T-helper 2 cell treated with Interferon-gamma antibody and Interleukin-4, amounts not matched to agents 100 ng/mL and 5 ng/mL, for 36 hours (primary cell): ENCODE measurements at regions not wholly inside any gene's neighbourhood (a gene's known extent, or its start where the extent isn't known, plus 50 kb on each side); places are given as distances from the start of the nearest gene placed in this dataset.
"Not testable (repeated sequence)": the region's sequence is repeated elsewhere in the genome, so short reads cannot be mapped to it uniquely, and the experiment has no call there.

Experiments
- intact Hi-C: fragments of 100-400 bp; cut with micrococcal nuclease; formaldehyde crosslinking; loops from one replicate; pipeline ENCODE4 v1.15.1; 2023

- intact Hi-C loops, result no loop called here
These were observed 51.2 kb upstream of the RDX start for GRCh38 chr11:110347660-110348059.

- intact Hi-C loops, result loop anchor here (1.0 kb wide), 2 partner anchors 21 to 54 kb away; no protein-coding TSS in a partner anchor
These were observed 53.0 kb upstream of the RDX start for GRCh38 chr11:110349138-110349996.

DNA sequence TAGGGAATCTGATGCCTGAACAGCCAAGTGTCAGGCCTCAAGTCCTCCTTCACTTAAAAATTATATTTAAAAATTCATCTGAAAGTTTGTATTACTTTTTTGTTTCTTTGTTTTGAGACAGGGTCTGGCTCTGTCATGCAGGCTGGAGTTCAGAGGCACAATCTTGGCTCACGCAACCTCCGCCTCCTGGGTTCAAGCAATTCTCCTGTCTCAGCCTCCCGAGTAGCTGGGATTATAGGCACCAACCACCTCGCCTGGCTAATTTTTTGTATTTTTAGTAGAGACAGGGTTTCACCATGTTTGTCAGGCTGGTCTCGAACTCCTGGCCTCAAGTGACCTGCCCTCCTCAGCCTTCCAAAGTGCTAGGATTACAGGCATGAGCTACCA lies 53.6 kb upstream of the RDX start:
- intact Hi-C loops, result loop anchor here (1.0 kb wide), 2 partner anchors 22 to 55 kb away; no protein-coding TSS in a partner anchor

DNA sequence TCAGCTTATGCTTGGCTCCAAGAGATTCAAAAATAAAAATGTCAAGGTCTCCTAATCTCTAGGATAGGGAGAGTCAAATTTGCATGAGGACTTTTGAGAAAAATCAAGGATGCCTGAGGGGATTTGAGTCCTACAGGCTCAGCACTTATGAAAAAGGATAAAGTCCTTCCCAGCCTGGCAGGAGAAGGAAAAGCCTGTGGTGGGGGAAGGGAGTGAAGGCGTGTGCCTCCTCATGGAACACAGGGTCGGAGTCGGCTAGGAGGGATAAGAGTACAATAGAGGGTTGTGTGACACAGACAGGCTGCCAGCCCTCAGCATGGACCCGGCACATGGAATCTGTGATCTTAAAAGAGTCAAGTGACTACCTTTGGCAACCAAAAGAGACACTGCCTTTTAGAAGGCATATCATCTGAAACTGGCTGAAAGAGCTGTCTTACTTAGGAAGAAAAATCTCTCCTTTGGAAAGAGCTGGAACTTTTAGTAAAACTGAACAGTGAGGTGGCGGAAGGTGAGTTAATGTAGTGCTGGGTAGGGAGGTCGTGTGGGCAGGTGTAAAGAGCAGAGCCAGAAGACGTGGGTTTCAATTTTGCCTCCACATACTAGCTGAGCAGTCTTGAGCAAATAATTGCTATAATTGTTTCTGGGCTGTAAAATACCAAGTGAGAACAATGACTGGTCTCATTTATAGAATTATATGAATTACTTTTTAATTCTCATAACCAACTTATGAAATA lies 58.8 kb upstream of the RDX start:
- intact Hi-C loops, result no loop called here

- intact Hi-C loops, result no loop called here
These were observed 60.6 kb upstream of the RDX start for GRCh38 chr11:110356762-110357671.

GRCh38 chr11:110358336-110358735 lies 61.9 kb upstream of the RDX start:
- intact Hi-C loops, result no loop called here

DNA sequence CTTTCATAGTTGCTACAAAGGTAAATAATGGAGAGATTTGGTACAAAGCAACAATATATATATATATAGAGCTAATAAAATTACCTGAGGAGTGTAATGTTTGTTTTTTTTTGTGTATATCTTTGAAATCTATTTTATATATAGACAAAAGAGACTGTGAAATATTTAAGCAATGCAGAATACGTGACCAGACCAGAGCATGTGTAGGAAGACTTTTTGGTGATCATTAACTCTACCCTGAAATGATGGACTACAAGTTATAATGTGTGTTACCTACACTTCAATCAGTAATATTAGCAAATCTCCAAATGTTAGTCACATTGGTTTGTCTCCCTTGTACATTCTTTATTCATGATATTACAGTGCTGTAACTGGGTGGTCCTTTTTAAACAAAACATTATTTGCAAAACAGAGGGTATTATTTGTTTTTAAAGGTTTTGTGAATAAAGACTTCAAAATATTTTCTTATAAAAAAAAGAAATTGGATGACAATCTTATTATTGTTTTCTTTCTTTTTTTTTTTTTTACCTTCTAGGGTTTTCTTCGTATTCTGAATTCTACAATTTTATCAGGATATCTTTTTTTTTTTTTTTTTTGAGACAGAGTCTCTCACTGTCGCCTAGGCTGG lies 64.5 kb upstream of the RDX start:
- intact Hi-C loops, result not testable (repeated sequence)

GRCh38 chr11:110362971-110363509 lies 66.6 kb upstream of the RDX start:
- intact Hi-C loops, result no loop called here

GRCh38 chr11:110366291-110366690 lies 63.5 kb upstream of the FDX1 start:
- intact Hi-C loops, result loop anchor here (2.0 kb wide), 1 partner anchor 165 kb away; no protein-coding TSS in a partner anchor

DNA sequence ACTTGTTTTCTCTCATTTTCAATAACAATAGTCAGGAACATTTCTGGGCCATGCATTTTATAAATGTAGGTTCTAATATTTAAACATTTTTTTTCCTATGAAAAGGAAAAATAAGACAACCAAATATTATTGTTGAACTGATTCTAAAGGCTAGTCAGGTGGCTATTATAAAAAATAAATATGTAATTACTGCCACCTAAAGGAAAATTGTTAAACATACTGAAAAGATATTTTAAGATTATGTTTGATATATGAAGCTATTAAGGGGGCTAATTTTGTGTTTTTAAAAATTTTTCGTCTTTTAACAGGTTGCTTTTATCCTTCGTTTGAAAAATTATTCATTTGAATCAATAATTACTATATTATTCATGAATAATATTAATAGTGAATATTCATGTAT lies 62.2 kb upstream of the FDX1 start:
- intact Hi-C loops, result loop anchor here (2.0 kb wide), 1 partner anchor 167 kb away; no protein-coding TSS in a partner anchor

GRCh38 chr11:110371084-110371483 lies 58.7 kb upstream of the FDX1 start:
- intact Hi-C loops, result loop anchor here (10.0 kb wide), 2 partner anchors 276 to 516 kb away; partner anchors contain the start of gene ZC3H12C

GRCh38 chr11:110373051-110373702 lies 56.6 kb upstream of the FDX1 start:
- intact Hi-C loops, result loop anchor here (10.0 kb wide), 2 partner anchors 278 to 518 kb away; partner anchors contain the start of gene ZC3H12C

DNA sequence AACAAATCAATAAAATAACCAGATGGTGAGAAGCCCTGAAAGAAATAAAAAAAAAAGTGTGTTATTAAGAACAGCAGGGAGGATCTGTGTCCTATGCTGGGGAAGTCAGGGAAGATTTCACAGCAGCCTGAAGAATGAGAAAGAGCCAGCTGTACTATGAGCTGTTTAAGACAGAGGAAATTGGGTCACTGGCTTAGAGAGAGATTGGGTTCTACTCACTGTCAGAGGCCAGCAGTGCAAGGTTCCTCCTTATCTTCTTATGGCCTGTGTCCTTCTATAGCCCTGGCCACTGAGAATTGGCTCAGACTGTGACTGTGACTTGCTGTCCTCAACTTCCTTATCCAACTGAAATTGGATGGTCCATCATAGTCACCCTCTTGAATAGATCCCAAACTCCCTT lies 54.8 kb upstream of the FDX1 start:
- intact Hi-C loops, result loop anchor here (10.0 kb wide), 2 partner anchors 280 to 520 kb away; partner anchors contain the start of gene ZC3H12C

GRCh38 chr11:110375351-110375750 lies 54.4 kb upstream of the FDX1 start:
- intact Hi-C loops, result loop anchor here (10.0 kb wide), 2 partner anchors 281 to 521 kb away; partner anchors contain the start of gene ZC3H12C

DNA sequence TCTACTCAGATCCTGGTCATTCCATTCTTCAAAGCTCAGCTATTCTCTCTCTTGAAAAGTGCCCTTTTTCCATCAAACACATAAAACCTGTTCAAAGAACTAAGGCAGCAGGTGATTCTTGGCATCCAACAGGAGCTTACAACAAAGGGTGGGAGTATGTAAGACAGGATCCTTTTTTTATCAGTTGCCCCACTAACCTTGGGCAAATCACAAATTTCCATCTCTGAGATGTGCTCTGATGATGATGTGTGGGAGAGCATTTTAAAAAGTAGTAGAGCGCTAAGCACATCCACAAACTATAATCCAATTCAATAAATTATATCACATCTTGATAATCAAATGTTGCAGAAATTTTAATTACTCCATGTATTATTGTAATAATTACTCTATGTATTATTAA lies 53.7 kb upstream of the FDX1 start:
- intact Hi-C loops, result loop anchor here (1.0 to 10.0 kb wide), 6 partner anchors 57 to 521 kb away; partner anchors contain the start of gene ZC3H12C

DNA sequence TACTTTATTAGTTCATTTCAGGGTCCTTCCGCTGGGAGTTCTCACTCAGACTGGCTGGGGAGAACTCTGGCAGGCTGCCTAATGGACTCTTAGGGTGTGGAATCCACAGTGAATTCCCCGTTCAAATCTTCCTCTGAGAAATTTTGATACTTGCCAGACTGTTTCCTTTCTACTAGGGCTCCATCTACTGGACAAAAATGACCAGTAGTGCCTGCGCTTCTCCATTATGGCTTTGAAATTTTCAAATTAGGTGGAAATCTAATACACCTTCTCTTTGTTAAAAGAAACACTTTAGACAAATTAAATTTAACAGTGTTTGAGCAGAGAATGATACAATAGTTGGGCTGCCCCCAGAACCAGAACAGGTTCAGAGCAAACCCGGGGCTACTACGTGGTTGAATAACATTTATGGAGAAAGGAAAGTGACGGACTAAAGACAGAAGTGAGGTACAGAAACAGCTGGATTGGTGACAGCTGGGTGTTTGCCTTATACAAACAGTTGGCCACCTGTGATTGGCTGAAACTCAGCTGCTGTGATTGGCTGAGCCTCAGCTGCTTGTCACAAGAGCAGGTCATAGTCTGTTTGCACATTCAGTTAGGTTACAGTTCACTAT lies 52.9 kb upstream of the FDX1 start:
- intact Hi-C loops, result loop anchor here (1.0 to 10.0 kb wide), 6 partner anchors 56 to 522 kb away; partner anchors contain the start of gene ZC3H12C

- intact Hi-C loops, result loop anchor here (10.0 kb wide), 2 partner anchors 283 to 523 kb away; partner anchors contain the start of gene ZC3H12C
These were observed 52.3 kb upstream of the FDX1 start for GRCh38 chr11:110377434-110377833.

DNA sequence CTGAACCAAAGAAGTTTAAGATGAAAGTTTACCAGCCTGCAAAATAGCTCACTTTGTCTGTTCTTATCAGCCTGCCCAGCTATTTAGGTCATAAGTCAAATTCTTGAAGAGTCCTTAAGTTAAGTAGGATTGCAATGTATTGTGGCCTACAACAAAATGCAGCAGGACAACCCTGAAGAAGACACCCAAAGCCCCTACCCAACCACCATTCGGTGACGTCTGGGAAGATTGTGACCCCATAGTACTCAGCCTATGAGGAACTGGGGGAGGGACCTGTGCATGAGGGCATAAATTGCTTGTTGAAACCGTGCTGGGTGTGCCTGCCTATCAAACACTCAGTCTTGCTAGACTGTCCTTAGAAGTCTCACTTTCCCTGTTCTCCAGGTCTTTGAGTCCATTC lies 50.5 kb upstream of the FDX1 start:
- intact Hi-C loops, result loop anchor here (10.0 kb wide), 2 partner anchors 284 to 524 kb away; partner anchors contain the start of gene ZC3H12C

DNA sequence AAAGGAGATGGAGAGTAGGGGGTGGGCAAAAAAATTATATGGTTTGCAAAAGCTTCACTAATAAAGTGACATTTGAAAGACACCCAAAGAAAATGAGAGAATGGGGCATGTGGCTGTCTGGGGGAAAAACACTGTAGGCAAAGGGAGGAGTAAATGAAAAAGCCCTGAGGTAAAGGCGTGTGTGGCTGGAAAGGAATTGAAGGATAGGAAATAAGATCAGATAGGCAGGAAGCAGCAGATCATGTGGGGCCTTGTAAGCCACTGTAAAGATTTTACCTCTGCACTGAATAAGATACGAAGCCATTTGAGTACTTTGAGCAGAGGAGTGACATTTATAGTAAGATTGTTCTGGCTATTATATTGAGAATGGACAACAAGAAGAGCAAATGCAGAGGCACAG lies 49.8 kb upstream of the FDX1 start:
- intact Hi-C loops, result loop anchor here (10.0 kb wide), 2 partner anchors 285 to 525 kb away; partner anchors contain the start of gene ZC3H12C
